CD4-positive, alpha-beta T cell treated with Interleukin-12 subunit alpha and Interleukin-12 subunit beta, for 1 hour (primary cell): ENCODE measurements at regions not wholly inside any gene's neighbourhood (a gene's known extent, or its start where the extent isn't known, plus 50 kb on each side); places are given as distances from the start of the nearest gene placed in this dataset.
"Not testable (repeated sequence)": the region's sequence is repeated elsewhere in the genome, so short reads cannot be mapped to it uniquely, and the experiment has no call there.

Experiments used
- DNase-seq: peaks from one replicate; pipeline ENCODE4 v3.0.0-alpha.2; 2020

DNA sequence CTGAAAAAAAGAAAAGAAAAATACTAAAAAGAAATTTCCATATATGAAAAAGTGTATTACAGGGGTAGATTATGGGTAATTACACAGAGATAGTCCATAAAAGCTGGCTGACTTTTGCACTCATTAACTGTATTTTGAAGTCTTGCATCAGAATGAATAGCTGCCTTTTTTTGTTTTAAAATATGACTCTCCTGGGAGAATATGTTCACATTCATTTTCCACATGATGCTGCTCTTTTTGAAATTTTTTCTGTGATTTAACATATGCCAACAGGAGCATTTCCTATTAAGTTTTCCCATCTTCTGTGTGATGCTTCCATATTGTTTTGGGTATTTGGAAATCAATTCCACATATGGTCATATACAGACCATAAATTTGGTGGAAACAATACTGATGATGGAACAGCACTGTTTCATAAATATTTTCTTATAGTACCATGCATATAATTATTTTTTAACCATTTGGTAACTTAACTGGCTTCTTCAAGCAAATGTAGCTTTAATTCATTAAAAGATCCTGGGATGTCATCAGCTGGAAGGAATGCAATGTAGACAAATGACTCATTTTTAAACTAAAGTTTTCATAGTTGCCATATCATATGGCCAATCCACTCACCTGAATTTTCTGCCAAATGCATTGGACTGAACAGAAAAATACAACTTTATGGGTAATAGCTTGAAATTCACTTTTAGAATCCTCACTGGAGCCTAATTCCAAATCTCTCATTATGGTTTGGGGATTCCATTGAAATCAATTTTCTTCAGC is 313.9 kb upstream of the GLI3 start:
- no peak for DNase-seq

DNA sequence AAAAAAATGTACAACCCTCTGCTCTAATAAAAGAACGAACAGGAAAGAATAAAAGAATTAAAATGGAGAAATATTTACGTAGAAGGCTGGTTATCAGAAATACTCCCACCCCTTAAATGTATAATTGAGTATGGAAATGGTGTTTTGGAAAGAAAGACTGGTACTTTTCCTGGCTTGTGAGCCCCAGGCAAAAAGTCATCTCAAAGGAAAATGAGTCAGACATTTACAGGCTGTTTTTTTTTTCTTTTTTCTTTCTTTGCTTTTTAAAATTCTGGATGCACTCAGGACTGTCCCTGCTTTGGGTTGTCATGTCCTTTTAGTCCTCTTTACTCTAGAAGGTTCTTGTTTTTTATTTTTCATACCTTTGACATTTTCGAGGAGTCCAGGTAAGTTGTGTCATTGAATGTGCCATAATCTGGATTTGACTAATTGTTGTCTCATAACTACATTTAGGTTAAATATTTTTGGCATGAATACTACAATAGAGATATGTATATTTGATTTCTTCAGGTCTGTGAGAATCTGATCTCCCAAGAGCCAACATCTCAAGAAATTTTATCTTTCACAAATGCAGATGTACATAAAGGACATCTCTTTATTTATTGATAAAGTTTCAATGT is 313.0 kb upstream of the GLI3 start:
- no peak for DNase-seq

DNA sequence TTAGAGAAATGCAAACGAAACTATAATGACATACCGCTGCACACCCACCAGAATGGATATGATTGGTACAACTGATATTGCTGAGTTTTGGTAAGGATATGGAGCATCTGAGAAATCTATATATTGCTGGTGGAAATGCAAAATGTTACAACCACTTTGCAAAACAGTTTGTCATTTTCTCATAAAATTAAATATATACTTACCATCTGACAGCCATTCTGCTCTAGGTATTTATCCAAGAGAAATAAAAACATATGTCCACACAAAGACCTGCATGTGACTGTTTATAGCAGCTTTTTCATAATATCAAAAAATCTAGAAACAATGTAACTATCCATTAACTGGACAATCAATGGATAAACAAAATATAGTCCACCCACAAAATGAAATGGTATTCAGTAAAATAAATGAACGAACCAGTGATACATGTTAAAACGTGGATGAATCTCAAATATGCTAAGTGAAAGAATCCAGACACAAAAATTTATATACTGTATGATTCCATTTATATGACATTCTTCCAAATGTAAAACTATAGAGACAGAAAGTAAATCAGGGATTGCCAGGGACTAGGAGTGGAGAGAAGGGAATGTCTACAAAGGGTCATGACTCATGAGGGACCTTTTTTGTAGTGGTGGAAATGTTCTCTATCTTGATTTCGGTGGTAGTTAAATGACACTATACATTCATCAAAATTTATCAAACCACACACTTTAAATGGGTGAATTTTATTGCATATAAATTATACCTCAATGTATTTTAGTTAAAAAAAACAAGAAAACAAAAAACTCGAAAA is 312.0 kb upstream of the GLI3 start:
- DNase-seq = no peak

DNA sequence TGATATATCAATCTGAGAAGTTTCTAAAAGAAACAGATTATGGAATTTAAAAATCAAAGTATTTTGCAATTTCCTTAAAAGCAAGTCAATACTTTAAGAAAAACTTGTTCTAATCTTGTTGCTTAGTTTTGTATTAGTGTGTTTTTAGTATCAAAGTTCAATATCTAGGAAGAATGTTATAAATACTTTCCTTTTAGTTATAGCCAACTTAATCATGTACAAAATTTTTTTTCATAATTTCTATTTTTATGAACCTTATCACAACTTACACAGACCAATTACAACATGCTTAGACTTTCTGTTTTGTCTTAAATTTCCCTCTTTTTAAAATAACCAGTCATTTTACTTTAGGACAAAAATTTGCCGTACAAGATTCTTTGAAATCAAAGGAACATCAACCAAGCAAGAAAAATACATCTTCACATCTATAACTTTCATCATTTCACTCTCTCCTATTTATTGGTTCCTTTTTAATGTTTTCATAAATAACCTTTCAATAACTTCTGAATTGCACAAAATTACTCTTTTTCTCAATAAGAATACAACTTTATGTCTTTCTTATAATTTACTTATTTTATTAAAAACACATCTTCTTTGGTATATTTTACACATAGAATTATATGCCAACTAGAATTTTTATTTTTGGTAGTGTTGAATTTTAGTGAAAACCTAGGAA is 308.2 kb upstream of the GLI3 start:
- DNase-seq = no peak

DNA sequence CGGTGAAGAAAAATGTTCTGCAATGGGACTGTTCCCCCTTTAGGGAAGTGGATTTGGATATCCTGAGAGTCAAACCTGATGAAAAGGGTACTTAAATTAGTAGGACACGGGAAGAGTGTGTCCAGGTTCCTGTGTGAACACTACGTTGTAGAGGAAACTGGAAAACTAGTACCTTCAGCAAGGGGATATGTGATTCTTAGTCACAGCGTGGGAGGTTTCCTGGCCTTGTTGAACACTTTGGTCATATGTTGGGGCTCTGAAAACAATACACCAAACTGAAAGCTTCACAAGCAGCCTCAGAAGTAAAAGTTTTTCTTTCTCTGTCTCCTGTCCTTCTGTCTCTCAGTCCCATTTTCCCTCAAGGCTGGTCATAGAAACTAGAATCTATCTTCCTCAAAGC is 306.9 kb upstream of the GLI3 start:
- no peak for DNase-seq

DNA sequence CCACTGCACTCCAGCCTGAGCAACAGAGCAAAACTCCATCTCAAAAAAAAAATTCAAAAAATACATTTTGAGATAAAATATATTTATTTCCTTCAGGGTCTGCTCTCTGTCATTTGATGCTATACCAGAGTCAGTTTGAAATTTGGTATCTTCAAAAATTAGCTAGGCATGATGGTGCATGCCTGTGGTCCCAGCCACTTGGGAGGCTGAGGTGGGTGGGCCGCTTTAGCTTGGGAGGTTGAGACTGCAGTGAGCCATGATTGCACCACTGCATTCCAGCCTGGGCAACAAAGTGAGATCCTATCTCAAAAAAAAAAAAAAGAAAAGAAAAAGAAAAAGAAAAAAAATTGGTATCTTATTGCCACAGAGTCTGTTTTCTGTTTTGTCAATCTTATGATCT is 305.4 kb upstream of the GLI3 start:
- not testable (repeated sequence) for DNase-seq

DNA sequence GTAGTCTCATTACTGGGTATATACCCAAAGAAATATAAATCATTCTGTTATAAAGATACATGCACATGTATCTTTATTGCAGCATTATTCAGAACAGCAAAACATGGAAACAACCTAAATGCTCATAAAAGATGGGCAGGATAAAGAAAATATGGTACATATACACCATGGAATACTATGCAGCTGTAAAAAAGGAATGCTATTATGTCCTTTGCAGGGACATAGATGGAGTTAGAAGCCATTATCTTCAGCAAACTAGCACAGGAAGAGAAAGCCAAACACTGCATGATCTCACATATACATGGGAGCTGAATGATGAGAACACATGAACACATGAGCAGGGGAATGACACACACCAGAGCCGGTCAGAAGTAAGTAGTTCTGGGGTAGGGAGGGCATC is 297.4 kb upstream of the GLI3 start:
- no peak for DNase-seq

DNA sequence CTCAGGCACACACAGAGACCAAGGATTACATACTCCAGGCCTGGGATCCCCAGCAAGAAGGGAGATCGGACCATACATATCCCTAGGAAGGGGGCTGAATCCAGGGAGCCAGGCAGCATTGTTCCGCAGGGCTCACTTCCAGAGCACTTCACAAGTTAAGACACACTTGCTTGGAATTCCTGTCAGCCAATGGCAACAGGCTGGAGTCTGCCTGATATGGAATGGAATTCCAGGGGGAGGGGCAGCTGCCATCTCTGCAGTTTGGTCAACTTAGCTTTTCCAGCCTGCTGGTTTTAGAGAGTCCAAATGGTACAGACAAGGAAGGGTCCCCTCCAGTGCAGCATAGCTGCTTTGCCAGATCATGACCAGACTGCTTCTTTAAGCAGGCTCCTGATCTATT is 290.0 kb upstream of the GLI3 start:
- no peak for DNase-seq

DNA sequence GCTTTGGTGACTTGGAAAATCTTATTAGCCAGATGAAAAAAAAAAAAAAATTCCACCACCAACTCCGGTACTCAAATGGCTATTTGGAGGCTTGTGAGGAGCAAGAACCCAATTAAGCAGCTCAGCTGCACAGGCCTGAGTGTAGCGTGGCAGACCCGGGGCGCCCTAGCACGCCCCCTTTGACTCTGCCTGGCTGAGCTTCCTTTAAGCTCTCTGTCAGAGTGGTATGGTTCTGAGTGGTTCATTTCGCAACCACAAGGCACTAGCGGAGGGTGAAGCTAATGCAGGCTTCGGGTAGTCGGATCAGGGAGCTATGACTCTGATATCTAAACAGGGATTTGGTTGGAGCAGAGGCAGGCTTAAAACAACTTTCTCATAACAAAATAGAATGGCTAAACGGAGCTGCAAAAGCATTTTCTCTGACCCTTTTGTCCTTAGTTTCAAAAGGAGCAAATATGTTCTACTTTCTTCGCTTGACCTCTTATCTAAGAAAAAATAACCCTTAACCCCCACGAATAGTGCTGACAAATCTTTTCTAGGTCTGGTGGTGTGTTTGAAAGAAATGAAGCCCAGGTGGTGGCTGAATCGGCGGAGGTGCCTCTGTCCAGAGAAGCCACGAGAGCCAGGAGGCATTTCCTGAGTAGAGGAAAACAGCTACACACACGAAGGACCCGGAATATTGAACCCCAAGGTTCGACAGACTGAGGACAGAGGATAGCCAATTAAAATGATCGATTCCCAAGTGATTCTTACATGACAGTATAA is 285.4 kb upstream of the GLI3 start:
- no peak for DNase-seq

DNA sequence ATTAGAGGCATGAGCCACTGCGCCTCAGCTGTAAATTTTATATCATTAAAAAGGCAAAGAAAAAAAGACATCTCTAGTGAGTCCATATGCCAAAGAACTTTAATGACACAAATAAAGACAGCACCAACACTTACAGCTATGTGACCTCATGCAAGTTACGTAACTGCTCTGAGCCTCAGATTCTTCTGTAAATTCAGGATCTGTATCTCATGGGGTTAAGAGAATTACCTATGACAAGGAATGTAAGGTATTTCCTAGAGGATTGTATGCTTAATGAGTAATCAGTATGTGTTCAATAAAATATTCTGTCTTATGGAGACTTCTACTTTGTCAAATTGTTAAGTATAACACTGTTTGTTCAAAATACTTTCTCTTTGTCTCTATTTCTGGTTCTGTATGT is 274.0 kb upstream of the GLI3 start:
- DNase-seq = no peak

DNA sequence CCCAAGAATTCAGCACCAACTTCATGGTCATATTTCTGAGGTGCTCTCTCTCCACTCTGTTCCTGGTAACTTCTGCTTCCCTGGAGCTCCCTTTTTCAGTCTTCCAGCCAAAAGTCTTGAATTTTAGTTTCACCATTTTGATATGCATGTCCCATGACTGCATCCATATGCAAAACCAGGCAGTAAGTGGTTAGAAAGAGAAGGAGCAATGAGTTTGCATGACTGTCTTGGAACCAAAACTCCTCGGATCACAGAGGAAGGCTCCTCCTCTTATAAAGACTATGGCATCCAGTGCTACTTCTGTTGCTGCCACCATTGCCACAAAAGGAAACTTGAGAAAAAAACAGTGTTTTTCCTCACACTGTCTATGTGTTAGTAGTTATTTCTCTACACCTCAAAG is 269.1 kb upstream of the GLI3 start:
- no peak for DNase-seq

DNA sequence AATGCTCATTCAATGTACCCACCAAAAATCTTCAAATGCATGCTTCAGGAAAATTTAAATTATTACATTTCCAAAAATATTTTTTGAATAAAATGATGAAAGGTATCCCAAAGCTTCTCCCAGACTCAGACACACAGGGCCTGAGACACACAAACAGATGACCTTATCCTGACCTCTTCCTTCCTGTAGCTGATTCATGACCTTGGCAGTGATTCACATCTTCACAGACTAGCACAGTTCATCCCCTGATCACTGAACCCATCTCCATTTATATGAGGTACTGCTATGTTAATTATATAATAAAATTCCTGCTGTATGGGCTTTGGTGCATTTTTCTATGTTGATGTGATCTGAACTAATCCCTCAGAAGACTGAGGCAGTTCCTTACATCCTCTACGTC is 265.0 kb upstream of the GLI3 start:
- DNase-seq = no peak

DNA sequence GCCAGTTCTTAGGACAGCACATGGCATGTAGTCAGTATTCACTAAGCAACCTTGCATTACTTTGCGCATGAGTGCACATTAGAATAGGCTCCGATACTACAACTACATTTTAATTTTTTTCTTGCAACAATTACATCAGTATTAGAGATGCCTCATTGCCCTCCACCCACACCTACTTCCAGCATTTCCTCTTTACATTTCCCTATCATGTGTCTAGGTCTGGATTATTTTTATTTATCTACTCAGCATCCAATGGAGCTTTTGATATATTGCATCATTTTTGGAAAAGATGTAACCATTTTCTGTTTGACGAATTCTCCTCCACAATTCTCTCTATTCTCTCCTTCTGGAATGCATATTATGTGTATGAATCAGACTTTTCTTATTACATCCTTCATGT is 258.2 kb upstream of the GLI3 start:
- DNase-seq = no peak

DNA sequence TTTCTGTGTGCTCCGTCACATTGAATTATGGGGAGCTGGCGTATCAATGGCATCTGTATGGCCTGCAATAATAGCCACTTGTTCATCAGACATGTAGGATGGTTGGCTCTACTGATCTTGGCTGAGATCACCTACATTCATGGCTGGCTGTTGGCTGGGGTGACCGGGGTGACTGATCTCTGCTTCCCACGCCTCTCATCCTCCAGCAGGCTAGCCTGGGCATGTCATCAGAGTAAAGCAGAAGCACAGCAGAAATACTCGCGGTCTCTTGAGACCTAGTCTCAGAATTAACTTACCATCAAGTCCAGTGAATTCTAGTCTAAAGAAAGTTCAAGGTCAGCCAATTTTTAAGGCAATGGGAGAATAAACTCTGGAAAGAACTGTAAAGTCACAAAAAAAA is 257.7 kb upstream of the GLI3 start:
- DNase-seq = no peak

DNA sequence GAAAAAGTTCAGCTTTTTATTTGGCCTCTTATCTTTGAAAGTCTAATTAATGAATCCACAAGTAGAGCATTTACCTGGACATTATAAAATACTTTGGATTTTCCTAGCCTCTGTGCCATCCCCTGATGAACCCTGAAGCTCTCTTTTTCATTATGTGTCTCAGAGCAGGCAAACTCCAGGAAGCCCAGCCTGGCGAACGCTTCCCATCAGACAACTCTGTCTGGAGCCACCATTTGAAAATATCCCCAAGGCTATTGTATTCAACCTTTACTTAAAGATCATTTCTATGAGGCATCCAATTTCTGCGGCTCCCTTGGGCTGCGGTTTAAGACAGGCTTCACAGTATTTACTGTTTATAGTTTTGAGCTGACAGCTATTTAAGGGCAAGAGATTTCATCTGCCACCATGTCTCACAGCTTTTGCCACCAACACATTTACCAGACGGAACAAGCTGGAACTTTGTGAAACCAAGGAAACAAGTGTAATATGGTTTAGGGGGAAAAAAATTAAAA is 257.2 kb upstream of the GLI3 start:
- DNase-seq = no peak

DNA sequence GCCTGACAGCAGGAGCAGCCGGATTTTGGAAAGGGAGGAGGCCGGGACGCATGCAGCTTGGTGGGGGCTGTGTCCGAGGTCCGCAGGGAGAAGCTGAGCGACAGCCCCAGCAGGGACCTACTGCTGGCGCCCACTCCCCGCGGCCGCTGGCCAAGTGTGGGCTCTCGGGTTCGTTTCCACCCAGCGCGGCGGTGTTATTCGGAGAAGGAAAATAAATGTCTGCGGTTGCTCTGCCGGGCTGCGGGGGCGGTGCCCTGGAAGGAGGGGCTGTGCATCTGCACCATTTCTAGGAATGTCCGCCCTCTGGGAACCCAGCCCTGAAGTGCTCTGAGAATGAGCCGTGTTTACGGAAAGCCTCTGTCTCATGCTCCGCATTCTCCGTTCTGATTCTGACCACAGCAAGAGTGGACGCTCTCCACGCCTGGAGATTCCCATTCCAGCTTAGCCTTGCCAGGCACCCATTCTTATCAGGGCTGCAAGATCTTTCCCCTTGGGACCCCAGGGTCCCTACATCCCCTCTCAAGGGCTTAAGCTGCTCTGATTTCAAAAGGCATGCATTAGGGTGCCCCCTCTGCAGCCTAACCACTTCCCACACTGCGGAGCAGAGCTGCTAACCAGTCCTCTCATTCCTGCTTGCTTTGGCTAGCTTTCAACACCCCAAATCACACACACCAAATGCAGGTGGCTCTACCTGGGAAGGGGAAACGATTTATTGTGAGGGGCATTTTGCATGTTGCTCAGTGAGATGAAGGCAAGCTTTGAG is 256.6 kb upstream of the GLI3 start:
- DNase-seq = no peak

DNA sequence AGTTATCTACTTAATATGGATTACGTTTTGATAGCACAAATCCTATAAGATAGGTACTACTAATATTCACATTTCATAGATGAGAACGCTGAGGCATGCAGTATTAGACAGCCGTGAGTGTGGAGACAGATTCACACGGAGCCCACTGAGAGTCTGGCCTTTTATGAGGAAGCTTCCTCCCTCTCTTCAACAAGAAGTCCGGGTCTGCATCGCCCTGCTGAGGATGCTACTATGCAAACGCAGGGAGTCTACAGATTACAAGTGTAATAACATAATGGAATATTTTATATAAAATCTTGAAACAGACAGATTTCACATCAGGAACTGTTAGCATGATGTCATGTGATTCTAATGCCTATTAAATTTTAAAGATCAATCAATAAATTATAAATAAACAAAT is 255.9 kb upstream of the GLI3 start:
- DNase-seq = no peak

DNA sequence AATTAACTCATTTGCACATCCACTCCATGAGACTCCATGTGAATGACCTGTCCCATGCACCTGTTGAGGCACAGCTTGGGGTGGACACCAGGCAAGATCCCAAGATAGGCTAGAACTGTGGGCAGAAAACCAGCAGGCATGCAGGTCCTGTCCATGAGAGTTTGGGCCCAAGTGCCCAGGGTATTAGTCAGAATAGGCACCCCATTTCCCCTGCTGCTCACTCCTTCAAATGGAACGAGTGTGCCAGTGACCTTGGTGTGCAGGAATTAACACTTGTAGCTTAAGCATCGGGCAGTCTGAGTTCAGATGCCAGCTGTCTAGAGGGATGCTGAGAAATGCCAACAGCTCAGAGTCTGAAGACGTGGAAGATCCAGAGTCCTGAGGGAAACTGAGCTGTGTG is 254.1 kb upstream of the GLI3 start:
- DNase-seq = no peak

DNA sequence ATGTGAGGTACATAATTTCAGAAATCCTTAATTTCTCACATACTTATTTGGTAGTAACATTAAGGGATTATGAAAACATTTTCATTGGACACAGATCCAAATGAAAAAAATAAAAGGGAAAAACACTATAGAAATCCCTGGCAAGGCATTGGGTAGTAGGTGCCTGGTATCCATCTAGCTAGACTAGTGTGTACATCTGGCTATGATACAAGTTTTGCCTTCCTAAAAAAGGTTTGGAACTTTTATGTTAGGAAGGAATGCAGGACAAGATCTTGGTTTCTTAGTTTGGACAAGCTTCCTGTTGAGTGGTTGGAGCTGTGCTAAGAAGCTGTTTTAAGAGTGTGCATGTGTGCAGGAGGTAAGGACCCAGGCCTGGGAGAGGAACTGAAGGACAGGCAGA is 252.3 kb upstream of the GLI3 start:
- DNase-seq = no peak

DNA sequence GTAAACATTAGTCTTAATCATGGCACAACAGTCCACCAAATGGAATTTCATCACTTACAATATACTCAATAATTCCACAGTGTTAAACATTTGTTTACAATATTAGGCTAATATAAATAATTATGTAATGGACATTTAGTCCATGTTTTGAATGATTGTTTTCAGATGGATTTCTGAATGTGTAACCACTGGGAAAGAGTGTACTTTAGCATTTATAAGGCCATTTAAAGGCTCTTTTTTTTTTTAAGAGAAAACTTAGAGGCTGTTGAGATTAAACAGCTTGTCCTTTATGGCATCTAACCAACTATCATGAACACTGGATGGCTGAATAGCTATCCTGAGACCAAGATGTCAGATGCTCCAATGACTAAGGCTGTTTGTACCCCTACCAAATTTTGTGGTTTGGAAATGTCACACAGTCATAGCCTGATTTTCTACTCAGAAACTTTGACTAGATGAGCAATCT is 248.3 kb upstream of the GLI3 start:
- no peak for DNase-seq

DNA sequence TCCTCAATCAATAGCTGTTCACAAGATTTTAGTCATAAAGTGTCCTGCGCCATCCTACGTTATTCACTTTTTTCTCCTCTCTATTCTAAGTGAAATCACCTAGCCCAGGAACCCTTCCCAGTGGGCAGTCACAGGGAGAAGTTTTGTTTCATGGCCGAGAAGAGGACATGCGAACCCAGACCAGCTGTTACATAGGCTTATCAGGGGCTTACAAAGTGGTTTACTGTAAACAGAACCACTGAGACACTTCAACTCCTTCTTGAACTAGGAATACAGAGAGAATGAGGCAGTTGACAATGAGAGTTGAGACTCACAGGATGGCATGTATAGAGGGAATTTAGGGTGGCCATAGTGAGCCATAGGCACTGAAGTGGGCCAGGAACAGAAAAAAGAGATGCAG is 246.9 kb upstream of the GLI3 start:
- no peak for DNase-seq
